ES-I3 (cell line): ENCODE measurements at regions not wholly inside any gene's neighbourhood (a gene's known extent, or its start where the extent isn't known, plus 50 kb on each side); places are given as distances from the start of the nearest gene placed in this dataset.
"Not testable (repeated sequence)": the region's sequence is repeated elsewhere in the genome, so short reads cannot be mapped to it uniquely, and the experiment has no call there.

Experiments used
- H3K36me3 ChIP-seq: 2 replicates; pipeline ENCODE4 v1.6.1; 2013; ENCODE audit warnings: mild to moderate bottlenecking, low read length, control low read depth, moderate library complexity; ENCODE audit not compliant: insufficient read depth
- H3K4me1 ChIP-seq: 2 replicates; pipeline ENCODE4 v1.6.1; 2013; ENCODE audit warnings: mild to moderate bottlenecking, control low read depth, low read length; ENCODE audit not compliant: insufficient read depth
- H3K9ac ChIP-seq: 2 replicates; pipeline ENCODE4 v1.6.1; 2013; ENCODE audit warnings: low read depth, mild to moderate bottlenecking, low read length, moderate library complexity
- H3K9me3 ChIP-seq: 2 replicates; pipeline ENCODE4 v1.6.1; 2013; ENCODE audit warnings: mild to moderate bottlenecking, low read length, moderate library complexity; ENCODE audit not compliant: control insufficient read depth, insufficient read depth

DNA sequence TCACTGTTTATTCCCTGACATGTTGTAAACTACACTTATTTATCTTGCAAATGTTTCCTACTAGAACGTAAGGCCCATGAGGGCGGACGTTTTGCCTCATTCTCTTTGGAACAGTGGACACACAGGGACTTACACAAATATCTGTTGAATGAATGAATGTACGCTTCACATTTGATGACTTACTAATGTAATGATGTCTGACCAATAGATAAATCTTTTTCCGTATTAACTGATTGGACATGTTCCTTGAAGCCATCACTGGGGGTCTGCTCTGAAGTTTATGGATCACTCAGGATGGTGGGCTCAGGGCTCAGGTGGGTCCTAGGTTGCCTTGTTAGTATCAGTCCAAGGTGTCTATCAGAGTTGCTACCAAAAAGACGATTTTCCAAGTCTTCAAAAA lies 763.2 kb upstream of the TPTE start:
- Histone ChIP-seq H3K9ac (no peak overlapping the region), H3K9me3 (no peaks in the 10 kb centered on the region; the same call in none of the 2 replicates), H3K4me1 (no peaks in the 10 kb centered on the region), H3K36me3 (no peaks in the 10 kb centered on the region)

DNA sequence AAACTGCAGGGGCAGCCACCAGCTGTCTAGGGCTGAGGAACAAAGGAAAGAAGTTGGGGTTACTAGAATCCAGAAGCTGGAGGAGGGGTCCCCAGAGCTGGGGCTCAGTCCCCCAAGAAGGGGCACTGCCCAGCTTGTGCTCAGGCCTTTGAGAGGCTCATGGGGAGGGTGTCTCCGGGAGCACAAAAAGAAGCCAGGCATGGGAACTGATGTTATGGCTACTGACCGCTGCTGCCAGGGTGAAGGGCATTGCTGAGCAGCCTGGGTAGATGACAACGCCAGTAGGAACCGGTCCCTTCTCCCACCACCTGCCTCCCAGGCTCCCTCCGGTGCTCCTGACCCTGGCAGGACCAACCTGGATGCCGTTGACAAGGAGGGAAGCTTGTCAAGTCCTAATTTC lies 762.5 kb upstream of the TPTE start:
- Histone ChIP-seq H3K4me1 (no peaks in the 10 kb centered on the region), H3K9me3 (no peaks in the 10 kb centered on the region; the same call in none of the 2 replicates), H3K36me3 (no peaks in the 10 kb centered on the region), H3K9ac (no peak overlapping the region)

DNA sequence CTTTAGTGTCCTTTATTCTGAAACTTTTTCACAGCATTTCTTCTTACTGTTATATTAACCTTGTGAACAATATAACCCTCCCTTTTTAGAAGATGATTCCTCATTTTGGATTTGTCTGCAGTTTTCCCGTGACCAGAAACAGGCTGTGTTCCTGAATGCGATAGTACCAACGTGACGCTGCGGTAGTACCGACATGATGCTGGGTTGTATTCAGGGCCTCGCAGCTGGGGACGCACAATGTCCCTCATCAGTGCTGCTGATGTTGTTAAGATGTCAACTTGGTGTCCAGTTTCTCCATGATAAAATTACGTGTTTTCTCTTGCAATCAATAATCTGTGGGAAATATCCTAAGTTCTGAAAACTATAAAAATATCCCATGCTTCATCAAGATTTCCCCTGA lies 761.4 kb upstream of the TPTE start:
- H3K36me3 ChIP-seq, result no peaks in the 10 kb centered on the region
- H3K9ac ChIP-seq, result no peak overlapping the region
- no peaks in the 10 kb centered on the region; the same call in none of the 2 replicates for H3K9me3 ChIP-seq
- no peaks in the 10 kb centered on the region for H3K4me1 ChIP-seq

GRCh38 chr21:9760398-9761074 lies 760.8 kb upstream of the TPTE start:
- H3K9ac ChIP-seq, result no peak overlapping the region
- H3K36me3 ChIP-seq, result no peaks in the 10 kb centered on the region
- H3K9me3 ChIP-seq, result no peaks in the 10 kb centered on the region; the same call in none of the 2 replicates
- no peaks in the 10 kb centered on the region for H3K4me1 ChIP-seq

DNA sequence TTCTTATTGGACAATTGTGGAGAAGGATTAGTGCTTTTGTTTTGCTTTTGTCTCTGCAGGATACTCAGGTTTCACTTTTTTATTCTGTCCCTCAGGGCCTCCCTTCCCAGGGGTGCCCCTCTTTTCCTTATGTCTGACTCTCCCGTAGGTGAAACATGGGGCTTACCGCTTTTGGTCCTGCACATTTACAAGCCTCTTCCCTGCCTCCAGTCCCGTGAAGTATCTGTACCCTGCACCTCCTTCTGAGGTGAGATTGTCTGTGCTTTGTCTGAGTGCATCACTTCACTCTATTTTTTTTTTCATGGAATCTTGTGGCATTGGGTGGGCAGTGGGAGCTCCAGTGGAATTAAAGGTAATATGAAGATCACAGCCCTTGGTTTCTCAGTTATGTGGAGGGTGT lies 758.1 kb upstream of the TPTE start:
- H3K9ac ChIP-seq, result no peak overlapping the region
- H3K4me1 ChIP-seq, result no peaks in the 10 kb centered on the region; the same call in 1 of the 2 replicates
- H3K36me3 ChIP-seq, result no peaks in the 10 kb centered on the region
- no peaks in the 10 kb centered on the region; the same call in 1 of the 2 replicates for H3K9me3 ChIP-seq

- Histone ChIP-seq H3K9me3 (no peaks in the 10 kb centered on the region; the same call in 1 of the 2 replicates), H3K36me3 (no peaks in the 10 kb centered on the region), H3K9ac (no peak overlapping the region), H3K4me1 (no peaks in the 10 kb centered on the region; the same call in 1 of the 2 replicates)
Measured at GRCh38 chr21:9763807-9764206, 757.6 kb upstream of the TPTE start.

GRCh38 chr21:9764294-9764693 lies 757.1 kb upstream of the TPTE start:
- not testable (repeated sequence) for H3K9ac ChIP-seq, H3K4me1 ChIP-seq, H3K9me3 ChIP-seq, H3K36me3 ChIP-seq

- H3K9ac ChIP-seq, H3K36me3 ChIP-seq, H3K9me3 ChIP-seq, H3K4me1 ChIP-seq: not testable (repeated sequence)
Measured at GRCh38 chr21:9765538-9765937, 755.8 kb upstream of the TPTE start.

DNA sequence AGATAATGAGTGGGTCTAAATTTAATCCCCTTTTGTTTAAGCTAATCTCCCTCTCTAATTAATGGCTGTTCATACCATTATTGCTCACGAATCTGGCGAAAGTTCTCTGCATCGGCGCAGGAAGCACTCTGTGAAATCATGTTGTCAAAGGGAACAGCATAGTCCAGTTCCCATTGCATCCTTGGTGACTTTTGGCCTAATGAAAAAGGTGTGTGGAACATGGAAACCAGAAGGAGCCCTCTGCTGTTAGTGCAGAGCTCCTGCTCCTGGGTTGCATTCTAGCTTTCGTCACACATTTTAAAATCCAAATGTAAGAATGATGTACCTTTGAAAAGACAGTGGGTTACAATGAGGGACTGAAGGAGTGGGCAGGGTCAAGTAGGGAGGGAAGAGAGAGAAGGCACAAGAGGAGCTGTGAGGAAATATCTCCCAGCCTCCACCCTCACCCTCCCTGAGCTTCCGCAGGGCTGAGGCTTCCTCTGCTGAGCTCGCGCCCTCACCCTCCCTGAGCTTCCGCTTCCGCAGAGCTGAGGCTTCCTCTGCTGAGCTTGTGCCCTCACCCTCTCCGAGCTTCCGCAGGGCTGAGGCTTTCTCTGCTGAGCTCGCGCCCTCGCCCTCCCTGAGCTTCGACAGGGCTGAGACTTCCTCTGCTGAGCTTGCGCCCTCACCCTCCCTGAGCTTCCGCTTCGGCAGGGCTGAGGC lies 754.3 kb upstream of the TPTE start:
- H3K4me1 ChIP-seq, H3K9me3 ChIP-seq, H3K36me3 ChIP-seq: not testable (repeated sequence)
- H3K9ac ChIP-seq, result peak overlapping the region; percentile 50; the same call in 1 of the 2 replicates

DNA sequence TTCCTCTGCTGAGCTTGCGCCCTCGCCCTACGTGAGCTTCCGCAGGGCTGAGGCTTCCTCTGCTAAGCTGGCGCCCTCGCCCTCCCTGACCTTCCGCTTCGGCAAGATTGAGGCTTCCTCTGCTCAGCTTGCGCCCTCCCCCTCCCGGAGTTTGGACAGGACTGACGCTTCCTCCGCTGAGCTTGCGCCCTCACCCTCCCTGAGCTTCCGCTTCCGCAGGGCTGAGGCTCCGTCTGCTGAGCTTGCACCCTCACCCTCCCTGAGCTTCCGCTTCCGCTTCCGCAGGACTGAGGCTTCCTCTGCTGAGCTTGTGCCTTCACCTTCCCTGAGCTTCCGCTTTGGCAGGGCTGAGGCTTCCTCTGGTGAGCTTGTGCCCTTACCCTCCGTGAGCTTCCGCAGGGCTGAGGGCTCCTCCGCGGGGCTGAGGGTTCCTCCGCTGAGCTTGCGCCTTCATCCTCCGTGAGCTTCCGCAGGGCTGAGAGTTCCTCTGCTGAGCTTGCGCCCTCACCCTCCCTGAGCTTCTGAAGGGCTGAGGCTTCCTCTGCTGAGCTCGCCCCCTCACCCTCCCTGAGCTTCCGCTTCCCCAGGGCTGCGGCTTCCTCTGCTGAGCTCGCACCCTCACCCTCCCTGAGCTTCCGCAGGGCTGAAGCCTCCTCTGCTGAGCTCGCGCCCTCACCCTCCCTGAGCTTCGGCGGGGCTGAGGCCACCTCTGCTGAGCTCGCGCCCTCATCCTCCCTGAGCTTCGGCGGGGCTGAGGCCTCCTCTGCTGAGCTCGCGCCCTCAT lies 753.6 kb upstream of the TPTE start:
- Histone ChIP-seq H3K36me3 (no peaks in the 10 kb centered on the region), H3K9me3 (no peaks in the 10 kb centered on the region), H3K9ac (peak overlapping the region; percentile 50; the same call in 1 of the 2 replicates), H3K4me1 (no peaks in the 10 kb centered on the region; the same call in 1 of the 2 replicates)

DNA sequence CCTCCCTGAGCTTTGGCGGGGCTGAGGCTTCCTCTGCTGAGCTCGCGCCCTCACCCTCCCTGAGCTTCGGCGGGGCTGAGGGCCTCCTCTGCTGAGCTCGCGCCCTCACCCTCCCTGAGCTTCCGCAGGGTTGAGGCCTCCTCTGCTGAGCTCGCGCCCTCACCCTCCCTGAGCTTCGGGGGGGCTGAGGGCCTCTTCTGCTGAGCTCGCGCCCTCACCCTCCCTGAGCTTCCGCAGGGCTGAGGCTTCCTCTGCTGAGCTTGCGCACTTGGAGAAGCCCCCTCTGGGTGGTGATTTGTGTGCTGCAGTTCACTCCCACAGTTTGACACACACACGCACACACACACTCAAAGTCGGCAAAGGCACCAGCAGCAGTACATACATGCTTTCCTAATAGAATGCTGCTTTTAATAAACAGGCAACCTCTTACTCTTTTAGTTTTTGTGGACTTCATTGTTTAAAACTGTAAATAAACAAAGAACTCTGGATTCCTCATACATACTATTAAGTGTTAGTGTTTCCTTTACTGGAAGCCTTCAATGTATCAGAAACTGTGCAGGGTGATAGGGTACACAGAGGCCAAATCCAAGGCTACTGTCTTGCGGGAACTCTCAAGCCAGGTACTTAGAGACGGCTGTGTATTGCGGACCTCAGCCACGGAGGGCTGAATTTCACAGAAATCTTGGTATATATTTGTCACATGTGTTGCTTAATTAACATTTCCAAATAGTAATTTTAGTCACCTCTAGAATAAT lies 752.8 kb upstream of the TPTE start:
- not testable (repeated sequence) for H3K9me3 ChIP-seq, H3K36me3 ChIP-seq, H3K4me1 ChIP-seq
- H3K9ac ChIP-seq, result peak overlapping the region; percentile 24; the same call in 1 of the 2 replicates

GRCh38 chr21:9769131-9769498 lies 752.3 kb upstream of the TPTE start:
- H3K9me3 ChIP-seq, H3K36me3 ChIP-seq, H3K4me1 ChIP-seq, H3K9ac ChIP-seq: not testable (repeated sequence)

DNA sequence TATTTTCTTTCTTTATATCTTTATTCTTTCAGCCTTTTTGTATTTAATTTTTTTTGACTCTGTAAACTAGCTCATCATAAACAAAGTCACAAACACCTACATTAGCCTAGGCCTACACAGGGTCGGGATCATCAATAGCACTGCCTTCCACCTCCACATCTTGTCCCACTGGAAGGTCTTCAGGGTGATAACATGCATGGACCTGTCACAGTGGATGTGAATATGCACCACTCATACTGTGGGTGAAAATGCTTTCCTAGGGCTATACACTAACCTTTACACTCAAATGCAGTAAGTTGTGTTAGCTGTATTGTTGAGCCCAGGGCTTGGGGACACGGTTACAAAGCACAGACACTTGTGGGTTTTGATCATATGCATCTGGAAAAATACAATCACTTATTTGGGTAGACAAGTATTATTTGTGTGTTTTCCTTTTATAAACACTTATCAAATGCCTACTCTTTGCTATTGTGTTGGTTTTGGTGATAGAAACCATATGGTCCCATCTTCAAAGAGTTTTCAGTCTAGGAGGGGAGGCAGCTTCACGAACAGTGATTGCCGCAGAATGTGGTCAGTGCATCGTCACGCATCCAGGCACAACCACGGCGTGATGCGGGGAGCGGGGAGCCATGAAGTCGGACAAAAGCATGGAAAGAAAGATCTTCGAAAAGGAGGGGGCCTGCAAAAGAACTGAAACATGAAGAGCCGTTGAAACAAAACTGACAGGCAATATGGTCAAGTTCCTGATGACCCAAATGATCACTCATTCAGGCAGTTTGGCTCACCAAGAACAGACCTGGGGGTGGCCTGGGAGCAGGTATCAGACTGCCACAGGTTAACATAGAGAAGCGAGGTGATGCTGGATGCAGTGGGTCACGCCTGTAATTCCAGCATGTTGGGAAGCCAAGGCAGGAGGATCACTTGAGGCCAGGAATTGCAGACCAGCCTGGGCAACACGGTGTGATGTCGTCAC lies 751.4 kb upstream of the TPTE start:
- not testable (repeated sequence) for H3K9ac ChIP-seq, H3K36me3 ChIP-seq, H3K9me3 ChIP-seq, H3K4me1 ChIP-seq
